ENCODE measurements at regions not wholly inside any gene's neighbourhood (a gene's known extent, or its start where the extent isn't known, plus 50 kb on each side); places are given as distances from the start of the nearest gene placed in this dataset.

DNA sequence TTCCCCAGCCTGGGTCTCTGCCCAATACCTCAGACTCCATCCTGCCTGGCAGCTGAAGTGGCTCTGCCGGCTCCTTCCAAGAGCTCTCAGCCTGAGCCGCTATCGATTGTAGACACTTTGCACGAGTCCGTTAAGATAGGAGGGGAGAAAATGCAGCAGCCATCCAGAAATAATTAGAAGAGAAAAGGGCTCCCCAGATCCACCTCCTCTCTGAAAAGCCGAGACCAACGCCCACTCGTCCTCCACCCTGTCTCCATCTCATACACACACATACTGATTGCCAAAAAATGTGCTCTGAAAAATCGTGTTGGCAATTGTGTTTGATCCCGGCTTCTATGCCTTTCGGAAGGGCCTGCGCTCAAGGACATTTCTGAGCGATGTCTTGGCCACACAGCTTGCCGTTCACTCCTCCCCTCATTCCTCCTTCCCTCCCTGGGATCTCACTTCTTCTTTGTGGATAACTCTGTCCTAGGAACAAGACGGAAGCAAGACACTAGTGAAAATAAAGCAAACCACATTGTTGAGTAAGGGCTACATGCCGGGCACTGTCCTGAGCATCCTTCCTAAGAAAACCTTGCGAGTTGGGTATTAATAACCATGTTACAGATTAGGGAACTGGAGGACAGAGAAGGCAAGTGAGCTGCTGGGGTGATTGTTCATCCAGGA, 372.8 kb upstream of the MYT1L start:
- TF ChIP-seq, protein P1, sequence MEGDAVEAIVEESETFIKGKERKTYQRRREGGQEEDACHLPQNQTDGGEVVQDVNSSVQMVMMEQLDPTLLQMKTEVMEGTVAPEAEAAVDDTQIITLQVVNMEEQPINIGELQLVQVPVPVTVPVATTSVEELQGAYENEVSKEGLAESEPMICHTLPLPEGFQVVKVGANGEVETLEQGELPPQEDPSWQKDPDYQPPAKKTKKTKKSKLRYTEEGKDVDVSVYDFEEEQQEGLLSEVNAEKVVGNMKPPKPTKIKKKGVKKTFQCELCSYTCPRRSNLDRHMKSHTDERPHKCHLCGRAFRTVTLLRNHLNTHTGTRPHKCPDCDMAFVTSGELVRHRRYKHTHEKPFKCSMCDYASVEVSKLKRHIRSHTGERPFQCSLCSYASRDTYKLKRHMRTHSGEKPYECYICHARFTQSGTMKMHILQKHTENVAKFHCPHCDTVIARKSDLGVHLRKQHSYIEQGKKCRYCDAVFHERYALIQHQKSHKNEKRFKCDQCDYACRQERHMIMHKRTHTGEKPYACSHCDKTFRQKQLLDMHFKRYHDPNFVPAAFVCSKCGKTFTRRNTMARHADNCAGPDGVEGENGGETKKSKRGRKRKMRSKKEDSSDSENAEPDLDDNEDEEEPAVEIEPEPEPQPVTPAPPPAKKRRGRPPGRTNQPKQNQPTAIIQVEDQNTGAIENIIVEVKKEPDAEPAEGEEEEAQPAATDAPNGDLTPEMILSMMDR (IDR thresholded peaks at IDR 0.05; ENCODE audit: low read depth, low read length) = no peak
- no peak for TF ChIP-seq EZH2phosphoT487 (IDR thresholded peaks at IDR 0.05; ENCODE audit: low read depth)
